ENCODE measurements at regions not wholly inside any gene's neighbourhood (a gene's known extent, or its start where the extent isn't known, plus 50 kb on each side); places are given as distances from the start of the nearest gene placed in this dataset.
"Not testable (repeated sequence)": the region's sequence is repeated elsewhere in the genome, so short reads cannot be mapped to it uniquely, and the experiment has no call there.

DNA sequence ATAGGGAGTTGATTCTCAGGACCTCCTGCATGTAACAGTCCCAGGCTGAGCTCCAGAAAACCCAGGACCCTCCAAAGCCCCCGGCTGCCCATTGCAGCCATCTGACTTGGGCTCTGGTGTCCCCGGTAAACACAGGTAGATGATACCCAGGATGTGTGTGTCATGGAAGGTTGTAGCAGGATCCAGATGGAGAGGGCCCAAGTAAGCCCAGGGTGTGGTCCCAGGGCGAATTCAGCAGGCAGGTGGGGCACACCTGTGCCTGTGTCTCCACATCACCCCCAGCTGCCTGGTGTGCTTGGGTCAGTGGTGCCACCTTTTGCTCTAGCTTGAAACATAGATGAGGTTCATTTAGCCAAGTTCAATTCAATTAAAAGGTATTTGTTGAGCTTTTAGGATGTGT, 524.1 kb downstream of the GLRX3 start:
- DNase-seq (ENCODE audit: low read depth) = no peak

DNA sequence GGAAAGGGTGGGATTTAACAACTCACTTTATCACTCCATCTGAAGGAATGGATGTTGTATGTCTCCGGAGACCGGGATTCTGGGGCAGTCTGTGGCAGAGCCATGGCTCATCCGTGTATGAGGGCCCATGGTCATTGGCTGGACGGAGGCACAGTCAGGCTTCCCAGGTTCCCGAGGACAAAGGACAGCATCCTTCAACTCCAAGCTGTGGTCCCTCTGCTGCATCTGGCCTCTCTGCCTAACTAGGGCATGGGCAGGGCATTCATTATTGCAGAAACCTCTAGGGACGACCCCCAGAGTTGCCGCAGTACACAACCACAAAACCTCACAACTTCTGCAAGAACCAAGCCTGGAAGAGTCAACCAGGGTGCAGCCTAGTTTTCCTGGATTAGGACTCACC, 525.2 kb downstream of the GLRX3 start:
- DNase-seq (ENCODE audit: low read depth) = no peak

DNA sequence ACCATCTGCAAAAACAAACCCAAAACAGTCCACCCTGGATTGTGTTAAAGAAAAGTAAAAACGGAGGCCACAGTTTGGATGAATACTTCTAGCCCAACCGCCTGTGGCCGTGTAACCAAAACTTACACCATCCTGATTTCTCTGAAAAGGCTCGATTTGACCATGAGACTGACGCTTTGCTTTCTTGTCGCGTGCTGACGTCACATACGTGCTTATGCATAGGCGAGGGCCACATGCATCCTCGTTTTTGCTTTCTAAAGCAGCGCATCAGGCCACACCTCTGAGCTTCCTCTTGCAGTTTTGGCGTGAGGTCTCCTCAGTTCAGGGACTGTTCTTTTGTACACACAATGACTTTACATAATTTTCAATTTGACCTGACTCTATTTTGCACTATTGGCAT, 526.6 kb downstream of the GLRX3 start:
- no peak for DNase-seq (ENCODE audit: low read depth)

DNA sequence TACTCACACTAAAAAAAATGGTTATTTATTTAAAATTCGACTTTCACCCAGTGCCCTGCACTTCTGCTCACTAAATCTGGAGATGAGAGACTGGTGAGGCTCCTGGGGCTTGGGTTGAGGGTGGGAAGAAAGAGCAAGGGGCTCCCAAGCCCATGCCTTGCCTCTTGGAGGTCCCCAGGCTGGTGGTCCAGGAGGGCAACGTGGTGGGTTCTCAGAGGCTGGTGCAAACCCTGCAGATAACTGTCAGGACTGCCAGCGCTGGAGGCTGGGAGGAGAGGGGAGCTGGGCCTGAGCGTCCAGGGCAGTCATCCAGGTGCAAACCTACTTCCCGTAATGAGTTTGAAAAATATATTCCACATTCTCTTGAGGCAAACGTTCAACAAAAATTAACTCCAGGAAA, 528.3 kb downstream of the GLRX3 start:
- no peak for DNase-seq (ENCODE audit: low read depth)

DNA sequence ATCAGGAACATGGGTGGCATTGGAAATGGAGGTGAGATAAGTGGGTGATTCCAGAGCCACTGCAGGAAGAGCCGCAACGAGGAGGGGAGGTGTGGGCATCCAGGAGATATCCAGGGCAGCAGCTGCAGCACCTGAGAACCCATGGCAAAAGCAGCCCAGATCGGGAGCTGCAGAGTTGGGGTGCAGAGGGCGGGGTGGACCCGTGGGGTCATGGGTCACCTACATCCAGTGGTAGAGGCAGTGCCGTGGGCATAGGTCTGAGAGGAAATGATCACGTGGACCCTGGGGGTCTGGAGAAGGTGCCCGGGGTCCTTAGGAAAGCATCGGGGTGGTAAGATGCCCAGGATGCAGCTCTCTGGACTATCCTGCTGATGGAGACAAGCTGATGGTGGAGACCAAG, 530.0 kb downstream of the GLRX3 start:
- no peak for DNase-seq (ENCODE audit: low read depth)

DNA sequence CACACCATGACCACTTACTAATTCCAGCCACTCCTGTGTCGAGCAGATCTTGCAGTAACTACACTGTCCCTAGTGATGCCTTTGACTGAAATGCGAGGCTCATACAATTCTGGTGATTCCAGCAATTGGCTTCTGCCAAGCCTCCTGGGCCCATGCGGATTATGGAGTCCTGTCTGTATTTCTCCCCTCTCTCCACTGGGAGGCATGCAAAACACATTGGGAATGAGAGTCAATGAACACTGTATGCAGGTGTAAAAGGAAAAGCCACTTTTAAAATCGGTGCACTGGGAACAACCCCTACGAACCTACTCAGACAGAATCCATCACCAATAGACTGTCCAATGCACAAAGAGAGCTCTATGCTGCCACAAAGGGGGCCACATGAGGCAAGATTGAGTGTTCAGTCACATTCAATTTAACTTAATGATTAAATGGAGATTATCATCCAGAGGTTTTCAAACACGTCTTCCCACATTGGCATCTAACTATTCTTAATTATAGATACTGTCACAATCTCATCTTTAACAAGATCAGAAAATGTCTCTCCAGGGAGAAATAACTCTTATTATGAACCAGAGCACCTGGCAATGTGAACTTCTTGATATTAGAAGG, 550.6 kb downstream of the GLRX3 start:
- no peak for DNase-seq (ENCODE audit: low read depth)

DNA sequence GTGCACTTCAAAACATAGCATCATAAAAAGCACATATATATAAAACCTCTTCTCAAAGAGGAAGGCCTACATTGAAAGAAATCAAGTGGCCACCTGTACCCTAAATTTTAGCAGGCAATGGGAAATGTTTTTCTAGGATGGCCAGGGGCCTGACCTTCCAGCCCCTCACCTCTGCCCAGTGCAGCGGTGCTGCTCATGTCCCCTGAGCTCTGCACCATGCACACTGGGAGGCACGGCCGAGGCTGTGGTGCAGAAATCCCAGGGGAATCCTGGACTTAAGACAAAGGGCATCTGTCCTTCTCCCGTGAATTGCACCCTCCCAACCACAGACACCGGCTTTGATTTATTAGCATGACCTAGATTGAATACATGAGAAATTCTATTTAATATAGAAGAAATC, 551.4 kb downstream of the GLRX3 start:
- DNase-seq (ENCODE audit: low read depth) = no peak

DNA sequence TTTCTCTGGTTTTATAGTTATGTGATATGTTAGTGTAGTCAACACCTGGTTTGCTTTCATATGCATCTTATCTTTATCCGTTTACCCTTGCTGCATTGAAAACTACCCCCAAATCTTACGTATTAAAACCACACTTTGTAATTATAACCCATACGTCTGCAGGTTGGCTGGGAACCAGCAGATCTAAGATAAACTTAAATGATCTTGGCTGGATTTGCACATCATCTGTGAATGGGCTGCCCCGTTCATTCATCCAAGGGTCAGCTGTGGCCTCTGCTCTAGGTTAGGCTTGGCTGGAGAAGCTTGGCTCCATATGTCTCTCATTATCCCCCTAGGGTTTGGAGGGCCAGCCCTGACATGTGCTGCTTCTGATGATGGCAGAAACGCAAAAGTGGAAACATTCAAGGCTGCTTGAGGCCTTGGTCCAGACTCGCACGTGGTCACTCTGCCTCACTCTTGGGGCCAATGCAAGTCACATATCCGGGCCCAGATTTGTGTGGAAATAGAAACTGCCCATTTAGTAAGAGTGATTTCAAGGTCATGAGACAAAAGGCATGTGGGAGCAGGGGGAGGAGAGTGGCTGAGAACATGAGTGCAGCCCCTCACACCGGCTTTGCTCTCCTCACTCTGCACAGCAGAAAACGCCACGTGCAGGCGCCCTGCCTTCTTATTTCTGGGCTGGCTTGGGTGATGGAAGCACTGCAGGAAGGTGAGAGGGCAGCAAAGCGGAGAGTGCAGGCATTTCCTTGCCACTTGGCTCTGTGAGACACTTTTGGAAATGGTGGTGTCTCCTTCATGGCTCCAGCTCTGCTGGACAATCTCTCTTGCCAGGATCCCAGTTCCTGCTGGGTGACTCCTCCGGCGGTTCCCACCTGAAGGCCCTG, 553.8 kb downstream of the GLRX3 start:
- no peak for DNase-seq (ENCODE audit: low read depth)

DNA sequence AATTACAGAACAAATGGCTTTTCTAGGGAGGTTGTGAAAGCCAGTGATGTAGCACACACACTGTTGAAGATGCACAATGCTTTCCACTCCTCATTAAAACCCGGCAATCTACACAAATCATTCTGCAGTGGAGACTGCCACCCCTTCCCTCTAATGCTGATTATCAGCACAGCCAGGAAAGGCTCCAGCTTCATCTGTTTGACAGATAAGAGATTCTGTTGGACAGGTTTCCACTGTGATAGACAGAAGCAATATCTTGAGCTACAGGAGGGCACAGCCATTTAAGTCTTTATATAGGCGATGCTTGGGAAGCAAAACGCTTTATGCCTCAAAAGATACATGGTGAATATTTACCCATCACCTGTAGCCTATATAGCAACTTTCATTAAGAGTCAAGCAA, 555.6 kb downstream of the GLRX3 start:
- no peak for DNase-seq (ENCODE audit: low read depth)

DNA sequence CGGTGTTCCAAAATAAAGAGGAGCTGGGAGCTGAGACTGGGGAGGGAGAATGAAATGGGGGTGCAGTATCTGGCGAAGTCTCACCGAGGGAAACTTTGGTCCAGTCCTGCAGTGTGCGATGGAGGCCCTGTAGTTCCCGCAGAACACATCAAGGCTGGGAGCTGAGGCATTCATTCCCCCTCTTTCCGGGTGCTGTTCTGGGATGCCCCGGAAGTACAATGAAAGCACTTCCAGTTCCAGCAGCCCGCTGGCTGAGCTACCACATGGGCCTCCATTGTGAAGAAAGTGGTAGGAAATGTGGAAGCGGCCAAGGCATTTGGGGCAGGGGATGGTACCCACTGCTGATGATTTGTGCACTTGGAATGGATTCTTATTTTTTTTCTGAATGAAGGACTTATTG, 560.7 kb downstream of the GLRX3 start:
- no peak for DNase-seq (ENCODE audit: low read depth)

DNA sequence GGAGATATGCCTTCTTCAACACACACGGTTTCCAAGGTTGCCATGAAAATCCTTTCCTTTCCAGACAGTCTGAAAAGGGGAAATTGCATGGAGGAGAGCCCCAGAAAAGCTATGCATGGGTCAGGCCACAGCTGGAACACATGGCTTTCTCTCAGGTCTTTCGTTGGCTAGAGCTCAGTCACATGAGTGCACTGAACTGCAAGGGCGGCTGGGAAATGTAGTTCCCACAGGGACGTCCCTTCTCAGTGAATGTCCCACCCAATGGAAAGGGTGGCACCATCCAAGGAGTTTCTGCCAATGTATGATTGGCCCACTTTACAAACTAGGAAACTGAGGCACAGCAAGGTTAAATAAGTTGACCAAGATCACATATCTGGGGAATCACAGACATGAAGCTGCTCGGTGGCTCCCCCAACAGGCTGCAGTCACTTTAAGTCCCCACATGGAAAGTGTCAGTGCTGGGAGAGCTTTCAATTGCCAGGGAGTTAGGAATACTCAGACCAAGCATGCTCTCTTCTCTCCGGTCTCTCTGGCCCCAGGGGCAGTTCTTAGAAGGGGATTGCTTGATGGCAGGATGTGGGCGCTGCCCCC, 571.3 kb downstream of the GLRX3 start:
- no peak for DNase-seq (ENCODE audit: low read depth)

DNA sequence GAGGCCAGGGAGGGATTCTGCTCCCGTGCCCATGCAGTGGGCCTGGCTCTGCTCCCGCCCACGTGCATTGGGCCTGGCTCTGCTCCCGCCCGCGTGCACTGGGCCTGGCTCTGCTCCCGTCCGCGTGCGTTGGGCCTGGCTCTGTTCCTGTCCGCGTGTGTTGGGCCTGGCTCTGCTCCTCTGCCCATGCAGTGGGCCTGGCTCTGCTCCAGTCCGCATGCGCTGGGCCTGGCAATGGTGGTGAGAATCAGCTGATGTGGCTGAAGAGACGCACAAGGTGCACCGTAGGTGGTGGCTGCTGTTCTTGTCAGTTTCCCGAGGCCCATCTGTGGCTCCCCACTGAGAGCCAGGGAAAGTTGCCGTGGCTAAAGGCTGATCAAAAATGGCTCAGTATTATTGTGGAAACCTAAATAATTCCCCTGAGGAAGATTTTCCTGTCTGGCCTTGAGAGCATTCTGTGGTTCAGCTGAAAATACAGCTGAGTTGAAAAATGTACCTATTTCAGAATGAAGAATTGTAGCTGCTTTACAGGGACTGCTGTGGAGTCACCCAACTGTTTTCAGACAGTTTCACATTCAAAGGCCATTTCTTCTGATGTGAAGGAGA, 572.4 kb downstream of the GLRX3 start:
- no peak for DNase-seq (ENCODE audit: low read depth)

DNA sequence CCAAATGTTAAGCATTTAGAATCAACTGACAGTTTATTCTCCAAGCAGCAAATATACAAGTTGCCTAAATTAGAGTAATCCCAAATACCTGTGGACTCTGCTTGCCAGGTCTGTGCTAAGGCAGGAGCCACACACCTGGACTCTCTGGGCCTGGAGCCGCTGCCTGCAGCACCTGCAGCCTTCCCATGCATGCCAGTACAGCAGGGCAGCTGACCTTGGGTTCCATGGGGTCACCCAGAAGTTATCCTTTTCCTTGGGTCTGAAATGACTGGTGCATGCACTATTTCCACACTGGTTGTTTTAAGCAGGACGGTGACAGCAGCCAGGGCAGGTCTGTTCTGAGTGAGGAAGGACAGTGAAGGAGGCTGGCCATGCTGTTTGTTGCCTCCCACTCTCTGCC, 573.2 kb downstream of the GLRX3 start:
- no peak for DNase-seq (ENCODE audit: low read depth)

DNA sequence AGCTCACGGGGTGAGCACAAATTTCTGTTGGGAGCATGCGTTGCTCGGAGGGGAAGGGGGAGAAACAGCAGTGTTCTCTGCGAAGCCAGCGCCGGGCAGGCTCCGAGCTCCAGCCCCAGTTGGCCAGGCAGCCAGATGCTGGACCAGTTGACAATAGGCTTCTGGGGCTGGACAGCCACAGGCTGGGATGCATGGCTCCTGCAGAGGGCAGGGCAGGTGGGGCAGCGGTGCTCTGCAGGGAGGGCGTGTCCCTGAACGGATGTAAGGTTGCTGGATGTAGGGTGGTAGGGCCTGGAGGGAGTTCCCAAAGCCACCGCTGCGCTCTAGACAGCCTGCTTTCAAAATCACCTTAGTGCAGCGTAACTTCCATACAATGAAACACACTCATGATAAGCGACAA, 574.9 kb downstream of the GLRX3 start:
- DNase-seq (ENCODE audit: low read depth) = no peak

DNA sequence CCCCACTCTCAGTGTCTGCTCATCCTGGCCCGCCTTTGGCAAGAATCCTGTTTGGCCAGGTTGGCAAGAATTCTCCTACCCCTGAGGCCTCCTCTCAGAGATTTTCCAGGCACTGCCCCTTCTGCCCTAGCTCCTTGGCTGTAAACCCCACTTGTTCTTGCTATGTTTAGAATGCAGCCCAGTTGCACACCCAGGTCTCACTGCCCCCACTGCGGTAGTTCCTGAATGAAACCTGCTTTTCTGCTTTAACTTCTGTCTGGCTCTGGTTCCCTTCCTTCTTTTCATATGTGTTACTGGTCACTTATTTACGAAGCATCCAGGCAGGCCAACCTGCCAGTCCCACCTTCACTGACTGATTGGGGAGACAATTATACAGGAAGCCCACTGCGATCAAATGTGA, 576.9 kb downstream of the GLRX3 start:
- DNase-seq (ENCODE audit: low read depth) = no peak

DNA sequence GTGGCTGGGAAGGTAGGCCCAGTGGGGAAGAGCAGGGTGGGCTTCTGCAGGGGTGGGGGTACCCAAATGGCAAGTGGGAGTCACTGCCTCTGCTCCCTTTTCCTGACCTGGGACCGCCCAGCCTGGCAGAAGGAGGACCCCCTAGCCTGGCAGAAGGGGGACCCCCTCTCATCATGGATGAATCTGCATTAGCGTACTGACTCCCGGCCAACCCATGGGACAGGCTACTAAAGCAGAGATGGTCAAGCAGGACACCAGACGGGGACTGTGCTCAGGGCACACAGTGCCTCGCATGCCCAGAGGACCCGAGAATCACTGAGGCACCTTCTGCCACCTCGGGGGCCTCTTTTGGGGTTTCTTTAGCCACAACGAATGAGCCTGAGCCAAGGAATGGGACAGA, 577.5 kb downstream of the GLRX3 start:
- DNase-seq (ENCODE audit: low read depth) = no peak

DNA sequence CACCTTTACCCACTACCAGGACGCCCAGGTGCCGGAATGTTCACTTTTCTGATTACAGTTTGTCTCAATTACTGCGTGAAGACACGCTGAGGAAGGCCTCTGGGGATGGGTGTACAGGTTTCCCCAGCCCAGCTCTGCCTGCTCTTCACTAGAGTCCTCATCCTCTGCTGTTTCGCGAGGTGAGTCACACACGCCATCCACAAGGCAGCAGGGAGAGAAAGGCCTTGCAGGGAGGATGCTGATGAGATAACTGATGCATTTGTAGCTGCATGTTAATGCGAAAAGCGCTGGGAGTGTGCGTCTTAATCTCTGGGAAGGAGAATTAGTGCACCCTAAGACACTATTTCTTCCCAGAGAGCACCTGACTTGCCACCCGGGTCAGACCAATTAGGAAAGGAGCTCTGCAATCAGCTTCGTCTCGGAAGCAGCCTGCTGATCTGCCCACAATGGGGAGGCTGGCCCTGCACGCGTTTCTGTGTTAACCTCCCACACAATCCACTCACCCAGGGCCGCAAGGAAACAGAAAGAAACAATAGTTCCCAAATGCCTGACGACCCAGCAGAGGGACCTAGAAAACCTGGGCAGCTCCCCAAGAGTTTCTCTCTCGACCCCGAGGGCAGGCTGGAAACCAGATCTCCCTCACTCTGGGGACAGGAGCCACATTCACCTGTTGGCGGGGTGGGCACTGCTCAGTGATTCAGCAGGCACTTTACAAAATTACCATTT, 578.7 kb downstream of the GLRX3 start:
- DNase-seq (ENCODE audit: low read depth) = no peak

DNA sequence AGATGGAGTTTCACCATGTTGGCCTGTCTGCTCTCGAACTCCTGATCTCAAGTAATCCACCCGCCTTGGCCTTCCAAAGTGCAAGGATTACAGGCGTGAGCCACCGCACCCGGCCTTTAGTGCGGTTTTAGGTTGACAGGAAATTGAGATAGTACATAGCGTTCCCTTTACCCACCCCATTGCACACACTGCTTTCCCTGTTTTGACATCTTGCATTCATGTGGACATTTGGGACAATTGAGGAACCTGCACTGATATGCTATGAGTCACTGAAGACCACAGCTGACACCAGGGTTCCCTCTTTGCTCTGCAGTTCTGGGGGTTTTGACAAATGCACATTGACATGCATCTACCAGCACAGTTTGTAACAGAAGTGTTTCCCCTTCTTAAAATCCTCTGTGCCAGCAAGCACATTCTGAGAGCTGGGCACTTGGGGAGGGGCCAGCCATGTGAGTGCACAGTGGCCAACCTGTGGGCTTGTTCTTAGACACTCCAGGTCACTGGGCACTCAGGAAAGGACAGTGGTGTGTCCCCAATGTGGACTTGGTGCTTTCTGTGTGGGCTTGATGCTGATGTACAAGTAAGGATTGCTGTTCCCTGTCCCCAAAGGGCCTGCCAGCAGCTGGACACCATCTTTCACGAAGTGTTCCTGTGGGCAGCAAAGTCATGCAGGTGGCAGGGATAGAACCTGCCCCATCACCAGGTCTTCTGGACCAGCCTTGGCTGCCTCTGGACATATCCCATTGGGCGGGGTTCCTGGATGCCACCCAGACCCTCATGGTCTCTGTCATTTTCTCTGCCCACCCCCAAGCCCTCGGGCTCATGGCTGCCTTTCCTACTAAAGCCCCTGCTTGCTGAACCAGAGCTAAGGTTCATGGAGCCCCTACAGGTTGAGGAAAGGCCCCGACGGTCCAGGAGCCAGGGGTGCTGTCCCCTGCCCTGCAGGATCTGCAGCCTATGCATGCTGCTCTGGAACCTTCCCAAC, 579.8 kb downstream of the GLRX3 start:
- no peak for DNase-seq (ENCODE audit: low read depth)

DNA sequence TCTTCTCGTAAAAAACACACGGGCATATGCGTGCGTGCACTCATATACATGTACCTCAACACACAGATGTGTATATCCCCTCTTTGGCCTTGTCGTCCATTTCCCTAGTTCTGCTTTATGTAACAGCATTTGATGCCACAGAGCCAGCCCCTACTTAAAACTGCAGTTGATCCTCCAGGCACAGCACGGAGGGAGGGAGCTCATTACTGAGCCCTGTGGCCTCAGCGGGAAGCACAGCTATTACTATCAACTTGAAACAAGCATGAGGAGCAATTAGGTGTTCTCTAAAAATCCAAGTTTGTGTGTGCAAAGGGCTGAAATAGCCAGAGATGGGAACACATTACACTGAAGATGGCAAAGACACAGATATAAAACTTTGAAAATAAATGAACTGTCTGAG, 580.9 kb downstream of the GLRX3 start:
- no peak for DNase-seq (ENCODE audit: low read depth)

DNA sequence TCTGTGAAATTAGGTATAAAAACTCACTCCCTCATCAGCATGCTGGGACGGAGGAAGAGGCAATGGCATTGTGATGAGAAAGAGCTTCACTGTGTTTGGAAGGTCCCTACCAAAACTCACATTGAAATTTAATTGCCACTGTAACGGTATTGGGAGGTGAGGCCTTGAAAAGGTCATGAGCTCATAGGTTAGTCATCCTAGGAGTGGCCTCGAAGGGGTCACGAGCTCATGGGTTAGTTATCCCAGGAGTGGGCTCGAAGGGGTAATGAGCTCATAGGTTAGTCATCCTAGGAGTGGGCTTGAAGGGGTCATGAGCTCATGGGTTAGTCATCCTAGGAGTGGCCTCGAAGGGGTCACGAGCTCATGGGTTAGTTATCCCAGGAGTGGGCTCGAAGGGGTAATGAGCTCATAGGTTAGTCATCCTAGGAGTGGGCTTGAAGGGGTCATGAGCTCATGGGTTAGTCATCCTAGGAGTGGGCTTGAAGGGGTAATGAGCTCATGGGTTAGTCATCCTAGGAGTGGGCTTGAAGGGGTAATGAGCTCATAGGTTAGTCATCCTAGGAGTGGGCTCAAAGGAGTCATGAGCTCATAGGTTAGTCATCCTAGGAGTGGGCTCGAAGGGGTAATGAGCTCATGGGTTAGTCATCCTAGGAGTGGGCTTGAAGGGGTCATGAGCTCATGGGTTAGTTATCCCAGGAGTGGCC, 582.7 kb downstream of the GLRX3 start:
- DNase-seq (ENCODE audit: low read depth) = not testable (repeated sequence)

DNA sequence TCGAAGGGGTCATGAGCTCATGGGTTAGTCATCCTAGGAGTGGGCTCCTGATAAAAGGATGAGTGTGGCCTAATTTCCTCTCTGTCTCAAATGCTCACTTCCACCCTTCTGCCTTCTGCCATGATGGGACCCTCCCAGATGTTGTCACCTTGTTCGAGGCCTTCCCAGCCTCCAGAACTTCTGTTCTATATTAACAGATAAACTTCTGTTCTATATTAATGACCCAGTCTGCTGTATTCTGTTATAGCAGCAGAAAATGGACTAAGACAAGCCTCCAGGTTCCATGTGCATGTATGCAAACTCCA, 583.2 kb downstream of the GLRX3 start:
- DNase-seq (ENCODE audit: low read depth) = no peak

All from fibroblast of gingiva (primary cell).